SW 1271 (cell line): ENCODE measurements at regions not wholly inside any gene's neighbourhood (a gene's known extent, or its start where the extent isn't known, plus 50 kb on each side); places are given as distances from the start of the nearest gene placed in this dataset.
"Not testable (repeated sequence)": the region's sequence is repeated elsewhere in the genome, so short reads cannot be mapped to it uniquely, and the experiment has no call there.

Experiments used
- DNase-seq, 2 experiments: peaks; one replicate each; lab custom pipeline; 2025; lab: John Stamatoyannopoulos, UW

DNA sequence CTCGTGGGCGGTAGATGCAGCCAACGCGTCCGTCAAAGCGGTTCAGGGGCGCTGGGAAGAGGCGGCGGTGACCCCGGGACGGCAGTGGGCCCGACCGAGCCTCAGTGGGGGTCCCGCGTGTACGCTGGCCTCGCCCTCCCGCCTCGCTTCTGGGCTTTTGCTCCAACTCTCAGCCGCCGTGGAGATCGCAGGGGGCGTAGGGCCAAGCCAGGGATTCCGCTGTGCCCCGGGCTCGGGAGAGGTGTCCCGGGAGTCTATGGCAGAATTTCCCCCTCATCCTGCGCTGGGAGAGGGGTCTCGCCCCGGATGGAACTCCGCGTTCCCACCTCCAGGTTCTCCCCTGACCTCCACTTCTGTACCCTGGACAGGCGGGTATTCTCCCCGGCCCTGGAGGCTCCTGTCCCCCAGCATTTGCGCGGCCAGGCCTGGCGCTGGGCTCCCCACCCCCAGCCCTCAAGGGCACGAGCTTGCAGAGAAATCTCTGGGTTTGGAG, 131.9 kb downstream of the MRPL36 start:
- no peak for DNase-seq

DNA sequence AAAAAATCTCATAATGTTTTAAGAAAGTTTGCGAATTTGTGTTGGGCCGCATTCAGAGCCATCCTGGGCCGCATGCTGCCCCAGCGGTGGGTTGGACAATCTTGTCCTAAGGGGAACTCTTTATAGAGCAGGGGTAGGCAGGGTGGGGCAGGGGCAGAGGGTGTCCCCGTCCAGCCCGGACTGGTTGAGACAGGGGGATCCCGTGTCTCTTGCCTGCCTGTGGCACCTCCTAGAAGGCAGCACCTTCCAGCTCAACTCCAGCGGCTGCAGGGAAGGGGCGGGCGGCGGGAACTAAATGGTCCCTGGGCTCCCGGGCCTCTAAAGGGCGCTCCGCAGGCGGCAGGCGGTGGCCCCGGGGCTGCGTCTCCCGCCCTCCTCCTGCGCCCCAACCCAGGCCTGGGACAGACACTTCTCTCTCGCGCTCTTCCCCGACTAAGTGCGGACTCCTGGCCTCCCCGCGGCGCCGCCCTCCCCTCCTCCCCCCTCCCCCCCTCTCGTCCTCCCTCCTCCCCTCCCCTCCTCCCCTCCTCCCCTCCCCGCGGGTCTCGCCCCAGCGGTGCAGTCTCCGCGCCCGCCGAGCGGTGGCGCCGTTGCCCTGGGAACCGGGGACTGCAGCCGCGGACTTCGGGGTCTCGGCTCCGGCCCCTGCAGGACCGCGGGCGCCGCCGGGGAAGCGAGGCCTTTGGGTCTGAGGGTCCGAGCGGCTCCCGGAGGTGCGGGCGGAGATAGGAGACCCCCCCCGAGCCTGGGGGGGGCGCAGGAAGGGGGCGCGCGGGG, 132.6 kb downstream of the MRPL36 start:
- no peak for DNase-seq

DNA sequence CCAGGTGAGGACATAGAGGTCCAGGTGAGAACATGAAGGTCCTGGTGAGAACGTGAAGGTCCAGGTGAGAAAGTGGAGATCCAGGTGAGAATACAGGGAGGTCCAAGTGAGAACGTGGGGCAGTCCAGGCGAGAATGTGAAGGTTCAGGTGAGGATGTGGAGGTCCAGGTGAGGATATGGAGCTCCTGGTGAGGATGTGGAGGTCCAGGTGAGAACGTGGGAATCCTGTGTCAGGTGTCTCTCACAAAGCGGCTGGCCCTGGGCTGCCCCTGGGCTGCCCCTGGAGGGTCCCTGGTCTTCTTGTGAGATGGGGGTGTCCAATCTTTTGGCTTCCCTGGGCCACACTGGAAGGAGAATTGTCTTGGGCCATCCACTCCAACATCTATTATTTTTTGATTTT, 133.4 kb downstream of the MRPL36 start:
- no peak for DNase-seq

DNA sequence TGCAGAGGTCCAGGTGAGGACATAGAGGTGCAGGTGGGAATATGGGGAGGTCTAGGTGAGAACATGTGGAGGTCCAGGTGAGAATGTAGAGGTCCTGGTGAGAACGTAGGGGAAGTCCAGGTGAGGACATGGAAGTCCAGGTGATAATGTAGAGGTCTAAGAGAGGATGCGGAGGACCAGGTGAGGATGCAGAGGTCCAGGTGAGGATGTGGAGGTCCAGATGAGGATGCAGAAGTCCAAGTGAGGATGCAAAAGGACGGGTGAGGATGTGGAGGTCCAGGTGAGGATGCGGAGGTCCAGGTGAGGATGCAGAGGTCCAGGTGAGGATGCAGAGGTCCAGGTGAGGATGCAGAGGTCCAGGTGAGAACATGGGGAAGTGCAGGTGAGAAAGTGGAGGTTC, 133.8 kb downstream of the MRPL36 start:
- DNase-seq, result no peak

GRCh38 chr5:1665231-1665630, 134.4 kb downstream of the MRPL36 start:
- no peak for DNase-seq

DNA sequence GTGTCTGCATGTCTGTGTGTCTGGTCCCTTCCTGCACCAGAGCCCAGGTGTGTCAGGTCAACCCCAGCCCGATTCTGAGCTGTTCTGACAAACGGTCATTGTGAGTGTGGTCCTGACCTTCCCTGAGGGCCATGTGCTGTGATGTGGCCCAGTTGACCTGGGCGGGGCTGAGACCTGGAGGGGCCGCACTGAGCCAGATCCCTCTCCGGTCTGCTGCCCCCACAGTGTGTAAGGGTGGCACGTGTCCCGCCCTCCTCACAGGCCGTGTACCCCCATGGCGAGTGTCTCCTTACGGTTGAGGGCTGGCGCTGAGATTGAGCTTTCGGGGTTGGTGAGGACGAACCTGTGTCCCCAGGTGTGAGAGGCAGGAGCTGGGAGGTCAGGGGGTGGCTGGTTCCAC, 136.5 kb downstream of the MRPL36 start:
- no peak for DNase-seq

- no peak for DNase-seq
Observed at GRCh38 chr5:1662559-1663085, 137.0 kb downstream of the MRPL36 start.

- no peak for DNase-seq
Observed at GRCh38 chr5:1661831-1662558, 137.6 kb downstream of the MRPL36 start.

DNA sequence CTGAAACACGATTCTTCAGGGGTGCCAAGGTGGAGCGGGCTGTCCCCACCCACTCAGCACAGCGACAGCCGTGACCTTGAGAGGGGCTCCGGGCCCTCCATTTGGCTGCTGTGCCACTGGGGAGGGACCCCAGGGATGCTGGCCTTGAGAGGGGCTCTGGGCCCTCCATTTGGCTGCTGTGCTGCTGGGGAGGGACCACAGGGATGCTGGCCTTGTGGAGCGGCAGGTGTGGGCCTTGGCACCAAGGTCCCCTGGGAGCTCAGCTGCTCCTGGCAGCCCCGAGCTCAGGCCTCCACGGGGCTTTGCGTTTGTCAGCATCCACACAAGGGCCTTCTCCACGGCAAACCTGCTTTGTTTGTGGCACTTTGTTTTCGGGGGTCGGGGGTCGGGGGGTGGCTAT, 137.6 kb upstream of the LPCAT1 start:
- DNase-seq, result no peak

DNA sequence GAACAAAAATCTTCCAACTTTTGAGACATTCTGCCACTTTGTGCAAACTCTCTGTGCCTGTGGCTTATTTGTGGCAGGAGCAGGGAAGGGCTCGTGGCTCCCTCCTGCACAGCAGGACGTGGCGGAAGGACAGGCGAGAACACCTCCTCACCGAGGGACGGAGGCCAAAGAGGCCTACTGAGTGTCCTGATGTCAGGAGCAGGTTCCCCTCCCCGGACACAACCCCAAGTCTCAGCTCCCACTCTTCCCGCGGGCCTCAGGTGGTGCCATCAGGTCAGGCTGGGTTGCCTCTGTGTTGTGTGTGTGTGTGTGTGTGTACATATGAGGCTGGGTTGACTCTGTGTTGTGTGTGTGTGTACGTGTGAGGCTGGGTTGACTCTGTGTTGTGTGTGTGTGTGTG, 136.8 kb upstream of the LPCAT1 start:
- no peak for DNase-seq

DNA sequence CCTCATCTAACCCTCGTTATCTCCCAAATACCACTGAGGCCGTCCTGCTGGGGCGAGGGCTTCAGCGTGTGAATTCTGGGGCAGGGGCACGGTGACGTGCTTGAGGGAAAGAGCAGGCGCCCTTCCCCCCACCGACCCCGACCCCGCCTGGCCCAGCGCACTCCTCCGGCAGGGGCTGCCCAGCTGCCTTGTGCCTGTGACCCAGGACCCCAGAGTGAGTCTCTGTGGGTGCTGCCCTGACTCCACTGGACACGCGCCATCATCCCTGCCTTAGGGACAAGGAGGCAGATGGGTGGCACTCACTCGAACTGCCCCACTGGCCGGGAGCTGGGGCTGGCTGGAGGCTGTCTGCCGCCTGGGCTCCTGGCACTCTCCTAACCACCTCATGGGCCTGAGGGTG, 136.2 kb upstream of the LPCAT1 start:
- DNase-seq, result no peak

GRCh38 chr5:1659100-1659981, 135.6 kb upstream of the LPCAT1 start:
- no peak for DNase-seq

GRCh38 chr5:1658665-1659064, 134.9 kb upstream of the LPCAT1 start:
- no peak for DNase-seq

- DNase-seq, result no peak
Observed at GRCh38 chr5:1657161-1657741, 133.5 kb upstream of the LPCAT1 start.

DNA sequence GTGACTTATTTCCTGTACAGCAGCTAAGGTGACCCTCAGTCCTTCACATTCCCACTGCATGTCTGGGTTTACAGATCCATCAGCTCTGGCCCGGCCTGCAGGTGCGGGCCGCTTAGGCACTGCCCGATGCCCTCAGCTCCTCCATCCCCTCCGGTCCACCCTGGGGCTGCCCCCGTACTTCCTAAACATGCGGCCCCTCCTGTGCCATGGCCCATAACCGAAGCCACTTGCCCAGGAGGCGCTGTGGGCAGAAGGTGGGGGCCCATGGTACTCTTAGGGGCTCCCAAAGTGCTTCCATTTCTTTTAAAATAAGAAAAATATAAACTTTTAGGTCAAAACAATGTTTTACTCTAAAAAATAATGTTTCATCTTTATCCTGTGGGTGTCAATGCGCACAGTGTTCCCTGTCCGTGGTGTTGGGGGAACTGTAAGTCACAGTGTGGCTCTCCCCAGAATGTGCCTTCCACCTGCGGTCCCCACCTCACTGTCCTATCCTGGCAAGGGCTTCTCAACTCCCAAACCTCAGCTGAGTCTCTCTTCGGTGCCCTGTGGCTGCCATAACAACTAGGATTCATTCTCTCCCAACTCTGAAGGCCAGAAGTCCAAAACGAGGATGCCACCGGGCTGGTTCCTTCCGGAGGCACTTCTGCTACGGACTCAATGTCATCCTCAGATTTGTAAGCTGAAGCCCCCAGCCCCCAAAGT, 132.7 kb upstream of the LPCAT1 start:
- no peak for DNase-seq

GRCh38 chr5:1655496-1656270, 131.9 kb upstream of the LPCAT1 start:
- DNase-seq, result no peak

DNA sequence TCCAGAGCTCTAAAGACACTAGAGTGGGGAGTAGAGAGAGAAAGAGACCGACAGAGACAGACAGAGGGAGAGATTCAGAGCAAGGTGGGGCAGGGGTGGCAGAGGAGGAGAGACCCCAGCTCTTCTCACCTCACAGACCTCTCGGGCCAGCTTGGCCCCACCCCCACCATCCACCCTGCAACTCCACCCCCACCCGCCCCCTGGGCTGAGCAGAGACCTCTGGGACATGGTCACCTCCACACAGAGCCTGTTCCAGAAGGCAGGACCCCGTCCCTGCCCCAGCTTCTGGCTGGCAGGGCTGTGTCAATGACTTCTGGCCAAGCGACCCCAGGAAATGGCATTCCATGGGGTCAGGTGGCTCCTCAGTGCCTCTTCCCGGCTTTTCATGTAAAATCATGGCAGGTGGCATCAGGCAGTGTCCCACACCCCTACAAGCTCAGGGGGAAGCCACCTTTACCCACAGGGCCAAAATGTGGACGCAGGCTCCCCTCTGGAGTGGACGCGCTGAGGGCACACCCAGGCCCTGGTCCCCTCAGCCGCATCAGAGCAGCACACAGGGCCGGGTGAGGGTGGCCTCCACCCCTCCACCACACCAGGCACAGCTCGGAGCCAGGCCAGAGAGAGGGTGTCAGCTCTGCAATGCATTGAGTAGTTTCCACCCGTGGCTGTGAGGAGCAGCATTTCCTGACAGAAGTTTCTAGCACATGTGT, 131.2 kb upstream of the LPCAT1 start:
- no peak for DNase-seq

- DNase-seq, result not testable (repeated sequence)
Observed at GRCh38 chr5:1653698-1654651, 130.2 kb upstream of the LPCAT1 start.
